ENCODE measurements at regions not wholly inside any gene's neighbourhood (a gene's known extent, or its start where the extent isn't known, plus 50 kb on each side); places are given as distances from the start of the nearest gene placed in this dataset.

- H3K9me3 ChIP-seq (ENCODE audit: insufficient read depth, low read depth, low read length): no peaks in the 10 kb centered on the region
- no peak overlapping the region for H3K4me3 ChIP-seq (ENCODE audit: low read length)
- no peaks in the 10 kb centered on the region for H3K36me3 ChIP-seq (ENCODE audit: insufficient read depth, low read length)
- 89% methylated on average over 1 of the region's 1 CpG for WGBS
- H3K4me1 ChIP-seq (ENCODE audit: insufficient read depth, low read length): no peaks in the 10 kb centered on the region
- H3K27ac ChIP-seq (ENCODE audit: low read depth, low read length): no peak overlapping the region
- no peak overlapping the region for H3K9ac ChIP-seq (ENCODE audit: low read depth, low read length)
- H3K27me3 ChIP-seq (ENCODE audit: insufficient read depth, low read length): no peaks in the 10 kb centered on the region
Measured at GRCh38 chr2:41420872-41421271, 626.9 kb upstream of the PKDCC start.

DNA sequence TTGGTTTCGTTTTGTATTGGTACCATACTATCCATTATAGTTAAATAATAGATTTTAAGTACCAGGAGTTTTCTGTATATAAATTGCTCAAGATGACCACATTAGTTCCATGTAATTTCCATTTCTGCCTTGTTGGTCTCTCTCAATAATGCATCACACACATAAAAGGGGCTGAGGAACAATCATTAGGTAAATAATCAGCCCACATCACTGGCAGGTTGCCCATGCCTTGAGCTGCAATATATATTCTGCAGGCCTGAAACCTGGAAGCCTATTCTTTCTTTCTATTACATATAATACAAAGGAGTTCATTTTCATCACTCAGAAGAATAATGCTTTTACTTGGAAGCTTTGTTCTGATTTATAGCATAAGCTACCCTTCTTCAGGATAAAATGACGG lies 616.1 kb upstream of the PKDCC start:
- no CpG with 5 or more reads among the region's 2 CpGs for WGBS
- Histone ChIP-seq H3K9me3 (ENCODE audit: insufficient read depth, low read depth, low read length) (no peaks in the 10 kb centered on the region), H3K27ac (ENCODE audit: low read depth, low read length) (no peak overlapping the region), H3K36me3 (ENCODE audit: insufficient read depth, low read length) (no peaks in the 10 kb centered on the region), H3K4me3 (ENCODE audit: low read length) (no peak overlapping the region), H3K27me3 (ENCODE audit: insufficient read depth, low read length) (no peaks in the 10 kb centered on the region), H3K4me1 (ENCODE audit: insufficient read depth, low read length) (no peaks in the 10 kb centered on the region), H3K9ac (ENCODE audit: low read depth, low read length) (no peak overlapping the region)

- Histone ChIP-seq H3K27ac (ENCODE audit: low read depth, low read length) (no peak overlapping the region), H3K4me1 (ENCODE audit: insufficient read depth, low read length) (no peaks in the 10 kb centered on the region), H3K4me3 (ENCODE audit: low read length) (no peak overlapping the region), H3K36me3 (ENCODE audit: insufficient read depth, low read length) (no peaks in the 10 kb centered on the region), H3K9ac (ENCODE audit: low read depth, low read length) (no peak overlapping the region), H3K9me3 (ENCODE audit: insufficient read depth, low read depth, low read length) (no peaks in the 10 kb centered on the region), H3K27me3 (ENCODE audit: insufficient read depth, low read length) (no peaks in the 10 kb centered on the region)
- WGBS: no CpG with 5 or more reads among the region's 1 CpG
Measured at GRCh38 chr2:41432459-41432858, 615.4 kb upstream of the PKDCC start.

DNA sequence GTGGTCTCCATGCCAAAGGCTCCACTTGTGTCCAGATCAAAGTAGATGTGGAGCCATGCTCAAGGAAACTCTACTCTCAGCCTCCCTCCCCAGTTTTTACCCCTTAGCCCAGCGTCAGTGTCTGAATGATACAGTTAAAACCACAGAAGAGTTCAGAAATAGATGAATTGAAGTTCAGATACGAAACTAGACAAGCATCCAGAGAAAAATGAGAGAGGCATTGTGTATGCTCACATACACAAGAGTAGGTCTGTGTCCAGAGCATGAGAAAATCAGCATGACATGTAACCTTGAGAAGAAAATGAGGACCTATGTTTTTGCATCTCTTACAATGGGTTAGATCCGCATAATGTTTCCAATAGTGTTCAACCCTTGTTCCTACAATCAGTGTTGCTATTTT lies 612.8 kb upstream of the PKDCC start:
- WGBS: 95% methylated on average over 3 of the region's 3 CpGs
- Histone ChIP-seq H3K27ac (ENCODE audit: low read depth, low read length) (no peak overlapping the region), H3K36me3 (ENCODE audit: insufficient read depth, low read length) (no peaks in the 10 kb centered on the region), H3K9me3 (ENCODE audit: insufficient read depth, low read depth, low read length) (no peaks in the 10 kb centered on the region), H3K4me1 (ENCODE audit: insufficient read depth, low read length) (no peaks in the 10 kb centered on the region), H3K9ac (ENCODE audit: low read depth, low read length) (no peak overlapping the region), H3K27me3 (ENCODE audit: insufficient read depth, low read length) (no peaks in the 10 kb centered on the region), H3K4me3 (ENCODE audit: low read length) (no peak overlapping the region)

GRCh38 chr2:41441958-41442357 lies 605.9 kb upstream of the PKDCC start:
- Histone ChIP-seq H3K27ac (ENCODE audit: low read depth, low read length) (no peak overlapping the region), H3K9me3 (ENCODE audit: insufficient read depth, low read depth, low read length) (no peaks in the 10 kb centered on the region), H3K4me1 (ENCODE audit: insufficient read depth, low read length) (no peaks in the 10 kb centered on the region), H3K9ac (ENCODE audit: low read depth, low read length) (no peak overlapping the region), H3K27me3 (ENCODE audit: insufficient read depth, low read length) (no peaks in the 10 kb centered on the region), H3K36me3 (ENCODE audit: insufficient read depth, low read length) (no peaks in the 10 kb centered on the region), H3K4me3 (ENCODE audit: low read length) (no peak overlapping the region)

DNA sequence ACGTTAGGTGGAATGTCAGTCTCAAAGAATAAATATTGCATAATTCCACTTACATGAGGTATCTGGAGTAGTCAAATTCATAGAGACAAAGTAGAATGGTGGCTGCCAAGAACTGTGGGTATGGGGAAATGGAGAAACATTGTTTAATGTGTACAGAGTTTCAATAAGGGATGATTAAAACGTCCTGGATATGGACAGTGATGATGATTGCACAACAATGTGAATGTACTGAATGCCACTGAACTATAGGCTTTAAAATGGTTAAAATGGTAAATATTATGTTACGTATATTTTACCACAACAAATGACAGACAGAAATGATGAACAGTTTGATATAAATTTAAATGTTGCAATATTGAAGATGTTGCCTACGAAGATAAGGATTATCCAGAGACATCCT lies 602.0 kb upstream of the PKDCC start:
- H3K36me3 ChIP-seq (ENCODE audit: insufficient read depth, low read length): no peaks in the 10 kb centered on the region
- WGBS: 85% methylated on average over 3 of the region's 4 CpGs
- no peaks in the 10 kb centered on the region for H3K9me3 ChIP-seq (ENCODE audit: insufficient read depth, low read depth, low read length)
- no peak overlapping the region for H3K27ac ChIP-seq (ENCODE audit: low read depth, low read length)
- H3K4me1 ChIP-seq (ENCODE audit: insufficient read depth, low read length): no peaks in the 10 kb centered on the region
- no peak overlapping the region for H3K9ac ChIP-seq (ENCODE audit: low read depth, low read length)
- no peaks in the 10 kb centered on the region for H3K27me3 ChIP-seq (ENCODE audit: insufficient read depth, low read length)
- no peak overlapping the region for H3K4me3 ChIP-seq (ENCODE audit: low read length)

DNA sequence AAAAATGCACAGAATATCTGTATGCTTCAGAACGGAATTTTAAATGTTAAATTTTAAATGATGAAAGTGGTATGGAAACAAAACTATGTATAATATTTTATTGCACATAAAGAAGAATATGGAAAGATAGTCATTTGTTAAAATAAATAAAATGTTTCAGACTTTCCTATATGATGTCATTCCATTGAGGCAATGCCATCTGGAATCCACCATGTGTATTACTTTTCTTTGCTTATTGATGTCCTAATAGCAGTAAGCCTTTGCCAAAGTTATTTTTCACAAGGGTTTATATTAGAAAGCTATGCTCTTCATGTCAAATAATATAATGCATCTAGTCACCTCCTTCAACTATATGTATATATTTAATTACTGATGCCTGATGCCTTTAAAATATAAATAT lies 601.6 kb upstream of the PKDCC start:
- WGBS: 80% methylated on average over 1 of the region's 1 CpG
- Histone ChIP-seq H3K27me3 (ENCODE audit: insufficient read depth, low read length) (no peaks in the 10 kb centered on the region), H3K9me3 (ENCODE audit: insufficient read depth, low read depth, low read length) (no peaks in the 10 kb centered on the region), H3K36me3 (ENCODE audit: insufficient read depth, low read length) (no peaks in the 10 kb centered on the region), H3K27ac (ENCODE audit: low read depth, low read length) (no peak overlapping the region), H3K9ac (ENCODE audit: low read depth, low read length) (no peak overlapping the region), H3K4me3 (ENCODE audit: low read length) (no peak overlapping the region), H3K4me1 (ENCODE audit: insufficient read depth, low read length) (no peaks in the 10 kb centered on the region)

DNA sequence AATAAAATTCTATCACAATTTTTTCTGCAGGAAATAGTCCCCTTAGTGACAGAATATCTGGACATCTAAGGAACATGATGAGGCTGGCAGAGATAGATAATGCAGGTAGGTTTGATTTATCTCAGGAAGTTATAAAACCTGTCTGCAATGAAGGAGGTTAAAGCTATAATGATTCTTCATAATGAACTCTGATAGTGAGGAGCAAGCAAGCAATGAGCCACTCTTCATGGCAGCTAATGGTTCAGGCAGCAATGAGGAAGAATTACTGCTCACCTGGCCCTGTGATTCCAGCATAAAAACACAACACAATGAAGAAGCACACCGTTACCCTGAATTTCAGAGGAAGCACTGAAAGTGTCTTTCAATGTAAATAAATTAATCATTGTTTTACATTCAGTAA lies 599.6 kb upstream of the PKDCC start:
- no peak overlapping the region for H3K4me3 ChIP-seq (ENCODE audit: low read length)
- H3K36me3 ChIP-seq (ENCODE audit: insufficient read depth, low read length): no peaks in the 10 kb centered on the region
- WGBS: 100% methylated on average over 1 of the region's 1 CpG
- no peak overlapping the region for H3K9ac ChIP-seq (ENCODE audit: low read depth, low read length)
- no peak overlapping the region for H3K27ac ChIP-seq (ENCODE audit: low read depth, low read length)
- no peaks in the 10 kb centered on the region for H3K4me1 ChIP-seq (ENCODE audit: insufficient read depth, low read length)
- no peaks in the 10 kb centered on the region for H3K27me3 ChIP-seq (ENCODE audit: insufficient read depth, low read length)
- H3K9me3 ChIP-seq (ENCODE audit: insufficient read depth, low read depth, low read length): no peaks in the 10 kb centered on the region

- Histone ChIP-seq H3K4me3 (ENCODE audit: low read length) (no peak overlapping the region), H3K27ac (ENCODE audit: low read depth, low read length) (no peak overlapping the region), H3K9me3 (ENCODE audit: insufficient read depth, low read depth, low read length) (no peaks in the 10 kb centered on the region), H3K27me3 (ENCODE audit: insufficient read depth, low read length) (no peaks in the 10 kb centered on the region), H3K4me1 (ENCODE audit: insufficient read depth, low read length) (no peaks in the 10 kb centered on the region), H3K9ac (ENCODE audit: low read depth, low read length) (no peak overlapping the region), H3K36me3 (ENCODE audit: insufficient read depth, low read length) (no peaks in the 10 kb centered on the region)
- 96% methylated on average over 3 of the region's 3 CpGs for WGBS
Measured at GRCh38 chr2:41457026-41457425, 590.8 kb upstream of the PKDCC start.

DNA sequence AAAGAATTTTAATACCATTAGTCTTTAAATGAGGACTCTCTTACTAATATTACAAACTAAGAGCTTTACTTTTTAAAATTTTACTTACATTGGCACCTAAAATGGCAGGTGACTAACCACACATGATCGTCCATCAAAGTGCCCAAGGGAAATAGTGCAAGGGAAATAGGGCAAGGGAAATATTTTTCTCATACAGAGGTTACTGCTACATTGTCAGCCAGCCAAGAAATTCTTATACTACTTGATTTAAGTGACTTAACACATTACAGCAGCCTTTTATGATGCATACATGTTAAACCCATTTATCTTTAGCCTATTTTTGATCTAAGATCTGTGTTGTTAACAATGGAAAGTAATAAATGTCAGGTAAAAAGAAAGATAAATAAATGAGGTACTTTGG lies 587.2 kb upstream of the PKDCC start:
- H3K27me3 ChIP-seq (ENCODE audit: insufficient read depth, low read length): no peaks in the 10 kb centered on the region
- H3K27ac ChIP-seq (ENCODE audit: low read depth, low read length): no peak overlapping the region
- 88% methylated on average over 1 of the region's 1 CpG for WGBS
- no peaks in the 10 kb centered on the region for H3K4me1 ChIP-seq (ENCODE audit: insufficient read depth, low read length)
- H3K9ac ChIP-seq (ENCODE audit: low read depth, low read length): no peak overlapping the region
- no peaks in the 10 kb centered on the region for H3K36me3 ChIP-seq (ENCODE audit: insufficient read depth, low read length)
- H3K4me3 ChIP-seq (ENCODE audit: low read length): no peak overlapping the region
- no peaks in the 10 kb centered on the region for H3K9me3 ChIP-seq (ENCODE audit: insufficient read depth, low read depth, low read length)

DNA sequence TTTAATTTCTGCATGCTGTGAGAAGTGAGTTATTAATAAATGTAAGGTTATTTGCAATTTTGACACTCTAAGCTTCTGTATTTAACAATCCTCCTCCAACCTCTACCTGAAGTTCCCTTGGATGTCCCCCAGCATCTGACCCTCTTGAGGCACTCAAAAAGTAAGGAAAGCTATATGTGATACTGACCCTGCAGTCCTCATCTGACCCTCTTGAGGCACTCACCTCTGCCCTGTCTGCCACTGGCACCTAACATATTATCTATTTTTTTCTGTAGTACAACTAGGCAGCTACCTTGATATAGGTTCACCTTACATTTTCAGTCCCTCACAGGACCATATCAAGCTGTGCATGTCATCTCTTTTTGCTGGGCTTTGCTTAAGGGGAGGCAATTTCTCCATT lies 583.4 kb upstream of the PKDCC start:
- Histone ChIP-seq H3K27ac (ENCODE audit: low read depth, low read length) (no peak overlapping the region), H3K27me3 (ENCODE audit: insufficient read depth, low read length) (no peaks in the 10 kb centered on the region), H3K4me1 (ENCODE audit: insufficient read depth, low read length) (no peaks in the 10 kb centered on the region), H3K9me3 (ENCODE audit: insufficient read depth, low read depth, low read length) (no peaks in the 10 kb centered on the region), H3K4me3 (ENCODE audit: low read length) (no peak overlapping the region), H3K9ac (ENCODE audit: low read depth, low read length) (no peak overlapping the region), H3K36me3 (ENCODE audit: insufficient read depth, low read length) (no peaks in the 10 kb centered on the region)

DNA sequence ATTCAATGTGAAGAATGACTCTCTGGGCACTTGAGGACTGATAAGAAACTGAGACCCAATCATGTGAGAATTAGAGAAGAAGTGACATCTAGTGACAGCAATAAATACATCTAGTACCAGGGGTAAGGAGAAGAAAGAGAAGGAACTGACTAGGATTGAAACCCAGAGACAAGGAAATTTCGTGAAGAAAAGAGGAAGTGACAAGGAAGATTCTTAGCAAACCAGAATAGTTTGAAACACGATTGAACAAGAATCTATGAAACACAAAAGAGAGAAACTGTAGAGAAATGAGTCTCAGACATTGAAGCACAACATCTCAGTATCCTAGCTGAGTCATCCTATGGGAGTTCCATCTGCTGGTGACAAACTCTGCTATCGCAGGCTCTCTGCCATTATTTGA lies 571.9 kb upstream of the PKDCC start:
- H3K27me3 ChIP-seq (ENCODE audit: insufficient read depth, low read length): no peaks in the 10 kb centered on the region

More for the DNA sequence above, 571.9 kb upstream of the PKDCC start:
- Histone ChIP-seq H3K4me1 (ENCODE audit: insufficient read depth, low read length) (no peaks in the 10 kb centered on the region), H3K4me3 (ENCODE audit: low read length) (no peak overlapping the region), H3K9ac (ENCODE audit: low read depth, low read length) (no peak overlapping the region), H3K27ac (ENCODE audit: low read depth, low read length) (no peak overlapping the region), H3K9me3 (ENCODE audit: insufficient read depth, low read depth, low read length) (no peaks in the 10 kb centered on the region; the same call in 1 of the 2 replicates), H3K36me3 (ENCODE audit: insufficient read depth, low read length) (no peaks in the 10 kb centered on the region)
- WGBS: 91% methylated on average over 3 of the region's 3 CpGs

Data from HUES64 (cell line).